SIG-M5 treated with dmso at 0.1 percent for 504 hours (cell line): ENCODE measurements at regions not wholly inside any gene's neighbourhood (a gene's known extent, or its start where the extent isn't known, plus 50 kb on each side); places are given as distances from the start of the nearest gene placed in this dataset.

ENCODE experiments used
- DNase-seq: peaks from one replicate; lab custom pipeline; 2025; ENCODE audit not compliant: unreplicated experiment; lab: John Stamatoyannopoulos, UW

DNA sequence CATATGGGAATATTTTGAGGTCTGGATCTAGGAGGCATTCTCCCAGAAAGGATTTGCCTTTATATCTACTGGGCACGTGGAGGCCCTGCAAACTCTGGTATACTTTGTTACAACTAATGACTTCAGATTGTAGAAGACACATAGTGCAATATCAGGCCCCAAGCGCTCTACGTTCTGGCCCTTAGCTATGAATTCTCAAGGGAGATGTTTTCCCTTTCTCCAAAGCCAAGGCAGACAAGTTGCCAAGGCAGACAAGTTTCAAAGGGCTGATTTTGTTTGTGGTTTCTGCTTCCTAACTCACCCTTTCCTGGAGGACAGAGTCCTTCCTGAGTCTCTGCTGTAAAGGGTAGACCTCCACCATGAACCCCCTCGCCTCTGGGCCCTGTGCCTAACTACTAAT lies 99.4 kb upstream of the CTTNBP2 start:
- DNase-seq, result no peak

DNA sequence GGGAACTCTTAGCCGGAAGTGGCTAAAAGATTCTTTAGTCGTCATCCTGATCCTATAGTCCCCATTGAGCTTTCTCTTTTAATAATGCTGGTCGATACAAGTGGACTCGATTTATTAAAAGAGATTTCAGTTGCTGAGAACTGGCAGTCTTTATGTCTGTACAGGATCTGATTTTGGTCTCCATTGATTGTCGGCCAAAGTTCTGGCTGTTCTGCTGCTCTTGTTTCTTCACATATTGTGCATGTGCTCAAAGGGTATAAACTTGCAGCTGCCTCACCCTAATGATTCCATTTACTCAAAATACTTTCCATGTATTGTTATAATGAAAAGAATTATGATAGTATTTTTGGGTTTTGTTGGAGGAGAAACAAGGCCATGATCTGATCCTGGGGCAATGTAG lies 100.7 kb upstream of the CTTNBP2 start:
- DNase-seq, result no peak

DNA sequence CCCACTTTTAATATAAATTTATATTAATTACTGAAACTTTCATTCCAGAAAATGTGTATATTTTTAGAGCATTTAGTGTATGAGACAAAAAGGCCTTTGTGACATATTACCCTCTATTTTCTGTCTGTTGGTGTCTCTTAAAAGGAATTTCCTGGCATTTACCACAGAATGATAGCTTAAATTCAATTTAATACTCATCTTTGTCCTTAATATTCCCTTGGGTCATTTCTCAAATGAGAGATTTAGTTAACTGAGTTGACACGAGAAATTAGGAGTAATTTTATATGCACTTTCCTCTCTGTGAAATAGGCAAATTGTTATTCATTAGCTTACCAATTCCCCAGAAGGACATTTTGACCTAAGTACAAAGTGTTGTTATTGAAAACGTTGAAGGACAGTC lies 101.7 kb upstream of the CTTNBP2 start:
- DNase-seq, result no peak

DNA sequence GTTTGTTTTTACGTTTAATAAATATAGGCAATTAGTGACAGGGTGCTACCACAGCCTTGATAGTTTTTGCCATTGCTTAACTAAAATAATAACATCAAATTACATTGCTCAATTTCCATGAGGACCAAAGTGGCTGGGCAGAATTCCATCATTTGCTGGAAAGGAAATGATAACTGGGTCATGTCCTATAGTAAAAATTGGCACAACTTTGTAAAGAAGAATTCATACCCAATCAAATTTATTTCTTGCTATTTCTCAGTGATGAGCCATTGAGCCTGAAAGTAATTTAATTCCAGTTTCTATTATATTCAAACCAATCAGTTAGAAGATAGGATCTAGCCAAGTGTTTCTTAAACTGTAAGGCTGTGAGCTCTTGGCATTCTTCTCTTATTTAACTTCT lies 102.2 kb upstream of the CTTNBP2 start:
- no peak for DNase-seq

DNA sequence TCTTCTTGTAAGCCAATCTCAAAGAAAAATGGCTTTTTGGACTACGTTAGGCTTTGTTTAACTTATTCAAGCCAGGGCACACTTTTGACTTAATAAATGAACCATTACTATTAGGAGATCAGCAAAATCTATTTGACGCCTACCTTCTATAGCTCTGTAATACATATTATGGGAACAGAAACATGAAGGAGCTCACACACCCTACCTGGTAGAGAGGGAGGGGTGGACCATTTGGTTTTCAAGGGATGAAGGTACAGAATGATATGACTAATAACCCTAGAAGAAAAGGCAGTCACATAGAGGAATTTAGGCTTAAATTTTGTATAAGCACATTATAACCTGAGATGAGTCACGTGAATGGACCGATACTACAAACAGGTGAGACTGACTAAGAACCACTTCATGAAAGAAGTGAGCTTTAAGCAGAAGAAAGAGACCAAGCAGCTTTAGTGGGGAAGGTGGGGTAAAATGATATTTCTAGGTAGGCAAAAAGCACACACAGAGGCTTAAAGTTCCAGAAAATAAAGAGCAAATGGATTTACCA lies 106.8 kb upstream of the CTTNBP2 start:
- DNase-seq, result no peak

DNA sequence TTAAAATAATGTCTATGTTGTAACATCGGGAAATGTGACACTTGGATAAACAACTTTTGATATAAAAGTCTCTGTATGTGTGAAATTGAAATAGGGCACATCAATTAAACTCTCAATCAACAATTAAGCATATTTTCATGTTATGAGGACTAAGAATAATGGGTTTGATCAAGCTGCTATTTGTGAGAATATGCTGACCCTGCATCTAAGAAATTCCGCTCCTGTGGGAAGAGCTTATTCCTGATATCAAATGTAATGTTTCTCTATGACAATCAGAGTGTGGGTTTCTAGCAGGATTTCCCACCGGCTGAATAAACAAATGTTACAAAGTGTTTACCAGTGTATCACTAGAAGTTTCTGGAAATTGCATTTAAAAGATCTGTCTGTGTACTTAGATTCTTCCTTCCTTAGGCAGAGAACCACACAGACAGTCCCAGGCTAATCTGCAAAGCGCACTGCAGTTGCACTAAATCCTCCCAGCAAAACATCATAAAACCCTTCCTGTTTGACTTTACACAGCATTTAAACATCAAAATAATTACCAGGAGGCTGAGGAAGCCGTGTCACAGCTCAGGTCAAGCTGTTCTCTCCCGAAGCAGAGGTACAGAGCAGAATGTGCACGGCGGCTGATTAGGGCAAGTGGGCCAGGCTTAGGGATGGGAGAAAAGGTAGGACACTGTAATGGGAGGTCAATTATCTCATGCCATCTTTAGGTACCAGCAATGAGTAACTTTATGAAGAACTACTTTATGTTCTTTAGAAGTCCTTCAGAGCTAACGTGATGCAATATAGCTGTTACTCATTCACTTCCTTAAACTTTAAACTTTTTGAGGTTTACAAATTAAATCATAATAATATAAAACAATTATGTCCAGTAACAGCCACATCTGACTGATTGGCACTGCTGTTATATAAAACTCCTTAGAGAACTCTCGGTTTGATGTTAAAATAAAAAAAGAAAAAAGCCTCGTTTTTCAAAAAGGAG lies 109.1 kb upstream of the CTTNBP2 start:
- DNase-seq, result no peak

DNA sequence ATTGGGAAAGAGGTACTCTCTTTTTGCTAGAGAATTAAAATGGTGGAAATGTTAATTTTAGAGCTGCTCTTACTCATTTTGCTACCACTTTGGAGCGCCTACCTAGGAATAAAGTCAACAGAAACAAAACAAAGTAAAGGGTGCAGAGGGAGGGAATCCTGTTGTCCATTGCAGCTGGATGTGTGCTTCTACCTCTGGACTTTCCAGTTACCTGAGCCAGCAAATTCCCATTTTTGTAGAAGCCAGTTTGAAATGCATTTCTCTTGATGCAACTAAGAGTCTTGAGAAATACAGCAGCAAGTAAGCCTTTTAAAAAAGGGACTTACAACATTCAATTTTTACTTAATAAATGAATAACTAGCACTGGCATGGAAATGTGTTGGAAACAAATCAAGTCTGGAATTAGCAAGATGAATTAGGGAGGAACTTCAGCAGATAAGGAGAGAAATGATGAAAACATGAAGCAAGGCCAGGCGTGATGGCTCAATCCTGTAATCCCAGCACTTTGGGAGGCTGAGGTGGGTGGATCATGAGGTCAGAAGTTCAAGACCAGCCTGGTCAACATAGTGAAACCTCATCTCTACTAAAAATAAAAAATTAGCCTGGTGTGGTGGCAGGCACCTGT lies 113.5 kb upstream of the CTTNBP2 start:
- no peak for DNase-seq

DNA sequence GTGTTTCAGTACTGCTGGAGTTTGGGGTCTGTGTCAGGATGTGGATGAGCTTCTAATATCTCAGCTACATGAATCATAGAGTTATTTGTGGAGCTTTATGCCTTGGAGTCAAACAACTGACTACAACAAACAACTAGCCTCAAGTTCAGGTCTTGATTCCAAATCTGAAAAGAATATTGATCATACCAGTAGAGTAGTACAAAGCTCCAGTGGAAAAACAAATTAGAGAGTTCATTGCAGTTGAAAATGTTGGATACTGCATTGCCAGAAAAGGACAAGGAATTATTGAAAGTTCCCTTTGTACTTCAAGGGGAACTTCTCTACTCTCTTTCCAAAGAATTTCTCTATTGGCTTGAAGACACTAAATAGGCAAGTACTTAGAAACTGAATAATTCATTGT lies 117.6 kb upstream of the CTTNBP2 start:
- no peak for DNase-seq

DNA sequence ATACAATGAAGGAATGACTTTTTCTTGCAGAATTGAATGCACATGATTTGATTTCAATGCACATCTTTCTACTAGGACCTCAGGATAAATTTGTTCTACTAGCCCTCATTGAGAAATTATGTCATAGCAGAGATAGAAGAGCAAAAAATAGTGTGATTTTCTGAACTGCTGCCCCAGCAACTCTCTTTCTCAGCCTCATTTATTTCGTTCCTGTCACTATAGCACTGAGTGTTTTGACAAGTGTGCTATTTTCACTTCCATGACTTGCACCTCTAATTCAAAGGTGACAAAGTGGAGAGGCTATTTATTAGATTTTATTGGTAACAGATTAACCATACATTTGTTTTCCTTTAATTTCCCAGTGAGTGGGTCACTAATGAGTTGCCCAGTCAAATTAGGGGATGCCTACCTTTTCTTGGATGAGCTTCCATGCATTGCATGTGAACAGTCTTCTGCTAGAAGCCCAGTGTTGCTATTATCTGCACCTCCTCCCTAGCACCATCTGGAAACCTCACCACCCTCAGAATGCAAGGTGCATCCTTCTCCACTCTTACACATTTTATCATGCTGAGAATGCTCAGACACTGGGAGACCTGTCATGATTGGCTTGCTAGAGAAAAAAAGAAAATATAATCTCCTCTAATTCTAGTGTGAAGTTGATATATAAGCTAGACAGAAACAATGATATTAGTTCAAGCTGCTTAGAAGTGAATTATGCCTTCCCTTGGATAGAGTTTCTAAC lies 119.6 kb upstream of the CTTNBP2 start:
- DNase-seq, result no peak

DNA sequence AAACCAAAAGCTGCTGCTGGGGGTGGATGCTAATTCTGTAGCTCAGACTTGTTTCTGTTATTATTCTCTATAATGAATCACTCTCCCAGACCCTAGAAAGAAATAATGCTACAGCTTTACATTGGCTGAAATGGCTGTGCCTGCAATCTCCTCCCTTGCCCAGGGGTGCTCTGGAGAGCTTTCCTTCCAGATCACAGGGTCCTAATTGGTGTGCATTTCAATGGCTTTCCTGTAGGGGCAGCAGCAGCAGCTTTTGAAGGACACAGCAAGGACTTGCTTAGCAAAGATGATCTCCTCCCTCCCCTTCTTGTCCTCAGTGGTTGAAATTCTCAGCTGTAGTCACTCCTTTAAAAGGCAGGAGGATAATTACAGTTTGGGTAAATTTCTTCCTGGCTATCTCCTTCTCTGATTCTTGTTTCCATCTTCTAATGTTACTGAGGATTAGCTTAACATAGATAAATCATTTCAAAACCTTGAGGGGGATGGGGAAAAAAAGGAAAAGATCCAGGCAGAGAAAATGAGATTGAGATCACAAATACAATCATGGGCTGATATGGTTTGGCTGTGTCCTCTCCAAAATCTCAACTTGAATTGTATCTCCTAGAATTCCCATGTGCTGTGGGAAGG lies 120.2 kb upstream of the CTTNBP2 start:
- DNase-seq, result peak; percentile 23

DNA sequence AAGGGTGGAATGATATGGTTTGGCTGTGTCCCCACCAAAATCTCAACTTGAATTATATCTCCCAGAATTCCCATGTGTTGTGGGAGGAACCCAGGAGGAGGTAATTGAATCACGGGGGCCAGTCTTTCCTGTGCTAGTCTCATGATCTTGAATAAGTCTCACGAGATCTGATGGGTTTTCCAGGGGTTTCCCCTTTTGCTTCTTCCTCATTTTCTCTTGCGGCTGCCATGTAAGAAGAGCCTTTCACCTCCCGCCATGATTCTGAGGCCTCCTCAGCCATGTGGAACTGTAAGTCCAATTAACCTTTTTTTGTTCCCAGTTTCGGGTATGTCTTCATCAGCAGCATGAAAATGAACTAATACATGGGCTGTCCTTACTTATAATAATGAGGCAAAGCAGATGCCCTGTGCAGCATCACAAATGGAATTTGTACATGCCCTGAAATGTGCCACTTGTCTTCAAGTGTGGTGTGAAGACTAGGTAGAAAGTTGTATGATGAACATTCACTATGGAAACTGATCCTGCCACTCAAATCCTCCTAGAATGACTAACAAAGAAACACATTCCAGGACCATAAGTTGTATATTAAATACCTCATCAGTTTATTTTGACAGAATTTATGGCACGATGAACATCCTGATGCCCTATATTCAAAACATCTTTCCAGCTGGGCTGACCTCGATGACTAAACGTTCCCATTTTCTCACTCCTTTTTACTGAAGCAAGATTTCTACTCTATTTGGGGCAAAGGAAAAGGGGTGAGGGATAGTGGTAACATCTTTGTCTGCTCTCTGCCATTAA lies 122.8 kb upstream of the CTTNBP2 start:
- DNase-seq, result no peak

DNA sequence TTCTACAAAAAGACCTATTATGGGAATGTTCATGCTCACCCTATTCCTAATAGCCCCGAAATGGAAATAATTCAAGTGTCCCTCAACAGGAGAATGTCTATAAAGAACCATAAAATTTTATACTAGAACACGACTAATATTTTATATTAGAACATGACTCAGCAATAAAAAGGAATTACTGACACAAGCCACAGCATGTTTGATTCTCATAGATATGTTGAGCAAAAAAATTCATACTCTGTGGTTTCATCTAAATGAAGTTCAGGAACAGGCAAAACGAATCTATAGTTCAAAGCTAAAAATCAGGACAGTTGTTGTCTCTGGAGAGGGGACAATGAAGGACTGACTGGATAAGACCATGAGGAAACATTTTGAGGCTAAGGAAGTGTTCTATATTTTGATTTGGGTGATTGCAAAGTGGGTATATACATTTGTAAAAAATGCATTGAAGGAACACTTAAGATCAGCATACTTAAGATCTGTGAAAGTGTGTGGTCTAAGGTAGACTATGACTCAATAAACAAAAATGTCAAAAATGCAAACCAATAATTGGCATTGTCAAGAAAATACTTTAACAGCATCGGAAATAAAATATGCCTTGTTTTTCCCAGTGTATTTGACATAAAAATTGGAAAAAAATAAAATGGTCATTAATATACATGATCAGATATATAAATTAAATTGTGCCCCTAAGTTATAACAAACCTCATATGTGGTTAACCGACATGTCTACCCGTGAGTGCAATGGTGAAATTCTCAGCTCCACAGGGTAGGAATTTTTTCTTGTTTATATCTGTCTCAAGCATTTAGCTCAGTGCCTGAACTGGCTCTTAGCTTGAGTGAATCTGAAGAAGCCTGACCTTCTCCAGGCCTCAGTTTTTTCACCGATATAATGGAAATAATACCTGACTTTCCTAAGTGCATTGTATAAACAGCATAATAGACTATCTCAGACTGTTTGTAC lies 124.9 kb upstream of the CTTNBP2 start:
- no peak for DNase-seq

DNA sequence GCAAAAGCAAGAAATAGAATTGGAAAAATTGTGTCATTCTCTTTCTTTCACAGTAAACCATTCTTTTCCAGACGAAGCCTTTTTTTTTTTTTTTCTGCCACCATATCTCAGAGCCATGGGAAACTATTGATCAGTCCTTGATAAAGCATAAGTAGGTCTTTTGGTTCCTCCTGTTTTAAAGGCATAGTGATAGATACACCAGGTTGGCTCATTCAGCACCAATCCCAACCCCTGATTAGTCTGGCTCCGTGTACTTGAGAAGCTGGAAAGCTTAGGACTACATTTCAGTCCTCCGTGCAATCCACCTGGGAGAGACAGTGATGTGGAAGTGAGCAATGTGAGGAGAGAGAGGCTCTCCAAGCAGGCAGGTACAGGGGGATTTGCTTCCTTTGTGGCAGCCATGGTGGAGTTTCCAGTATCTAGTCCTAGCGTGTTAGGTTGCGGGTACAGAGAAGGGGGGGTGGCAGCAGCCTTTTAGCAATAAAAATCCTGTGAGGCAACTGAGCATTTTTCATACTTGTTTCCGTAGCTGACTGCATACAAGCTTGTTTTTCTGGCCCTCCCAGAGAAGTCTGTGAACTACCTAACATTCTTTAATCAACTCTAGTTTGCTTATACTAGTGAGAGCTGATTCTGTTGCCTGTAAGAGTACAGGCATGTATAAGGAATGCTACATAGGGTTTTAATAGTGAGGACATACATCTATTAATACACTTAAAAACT lies 127.4 kb upstream of the CTTNBP2 start:
- no peak for DNase-seq

DNA sequence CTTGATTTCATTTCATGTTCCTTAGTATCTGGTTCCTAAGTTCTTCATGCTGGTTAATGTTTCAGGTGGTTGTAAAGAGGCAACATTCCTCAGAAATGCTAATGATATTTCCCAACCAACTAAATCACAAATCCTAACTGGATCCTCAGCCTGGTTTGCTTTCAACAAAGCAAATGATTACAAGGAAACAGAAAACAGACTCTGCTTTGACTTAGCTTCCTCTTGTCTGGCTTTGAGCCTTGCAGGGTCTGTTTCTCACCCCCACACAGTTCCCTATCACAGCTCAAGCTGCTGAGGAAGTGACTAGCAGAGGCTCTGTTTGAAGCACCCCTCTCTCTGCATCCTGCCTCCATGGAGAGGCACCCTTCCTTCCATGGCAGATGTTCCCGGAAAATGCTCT lies 130.2 kb upstream of the CTTNBP2 start:
- DNase-seq, result no peak

DNA sequence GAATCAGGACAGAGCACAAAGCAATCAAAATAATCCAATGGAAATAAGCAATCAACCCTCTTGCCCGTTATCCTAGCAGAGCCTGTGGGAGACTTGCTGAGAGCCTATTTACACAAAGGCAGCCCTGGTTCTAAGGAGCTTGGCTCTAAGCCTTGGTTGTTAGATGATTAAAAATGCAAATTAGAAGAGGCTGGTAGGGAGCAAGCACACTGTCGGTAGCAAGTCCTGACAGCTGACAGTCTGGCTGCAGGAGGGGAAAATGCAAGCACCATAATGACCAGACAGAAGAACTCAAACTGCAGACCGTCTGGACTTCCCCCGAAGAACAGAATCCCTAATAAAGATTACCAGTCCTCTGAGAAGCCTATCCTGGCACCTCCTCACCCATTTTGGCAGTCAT lies 131.8 kb upstream of the CTTNBP2 start:
- no peak for DNase-seq

DNA sequence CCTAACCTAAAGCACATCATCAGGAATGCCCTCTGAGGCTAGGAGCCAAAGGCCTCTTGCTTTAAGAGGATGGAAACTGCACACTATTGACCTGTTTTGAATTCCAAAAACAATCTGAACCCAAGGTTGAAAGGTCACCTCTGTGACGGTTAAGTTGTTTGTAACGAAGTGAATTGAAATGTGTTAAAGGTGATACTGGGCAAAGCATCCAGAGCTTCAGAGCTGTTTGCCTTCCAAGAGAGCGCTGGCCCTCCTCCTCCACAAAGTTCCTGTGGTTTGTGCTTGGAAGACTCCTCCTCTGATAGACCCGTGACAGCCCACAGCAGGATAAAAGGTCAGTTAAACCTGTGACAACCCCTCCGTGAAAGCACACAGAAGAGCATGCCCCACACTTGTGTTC lies 133.7 kb upstream of the CTTNBP2 start:
- no peak for DNase-seq

DNA sequence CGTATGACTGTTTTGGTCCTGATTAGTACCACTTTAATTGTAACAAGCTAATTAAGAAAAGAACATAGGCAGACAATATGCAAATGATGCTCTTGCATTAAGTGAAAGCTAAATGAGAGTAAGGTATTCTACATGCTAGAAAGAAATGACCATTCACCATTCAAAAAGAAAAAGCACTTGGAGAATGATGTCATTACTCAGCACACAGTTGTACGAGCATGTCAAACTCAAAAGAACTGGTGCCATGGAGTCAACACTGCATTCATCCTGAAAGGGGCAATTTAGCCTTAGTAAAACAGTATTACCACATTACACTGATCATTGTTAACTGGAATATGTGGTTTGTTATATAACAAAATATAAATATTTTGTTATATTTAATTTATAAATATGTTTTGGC lies 136.2 kb upstream of the CTTNBP2 start:
- DNase-seq, result no peak

DNA sequence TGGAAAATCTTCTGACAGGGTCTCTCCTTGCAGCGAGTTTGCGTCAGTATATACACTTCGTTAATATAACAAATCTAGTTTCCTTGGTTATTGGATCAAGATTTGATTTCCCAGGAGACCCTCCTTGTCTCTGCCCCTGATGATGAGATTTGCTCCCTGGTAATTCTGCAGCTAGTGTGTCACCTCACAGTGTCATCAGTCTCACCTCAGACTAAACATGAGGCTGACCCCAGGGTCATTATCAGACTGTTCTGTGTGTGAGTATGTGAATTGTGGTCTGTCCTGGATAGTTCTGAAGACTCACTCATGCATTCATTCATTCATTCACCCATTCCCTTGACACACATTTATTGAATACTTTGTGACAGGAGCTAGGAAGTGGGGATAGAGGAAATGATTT lies 138.4 kb upstream of the CTTNBP2 start:
- DNase-seq, result no peak
